Activated effector memory CD4-positive, alpha-beta T cell treated with anti-CD3 and anti-CD28 coated beads, Interleukin-2, amount 50 U/mL, for 16 hours (primary cell): ENCODE measurements at regions not wholly inside any gene's neighbourhood (a gene's known extent, or its start where the extent isn't known, plus 50 kb on each side); places are given as distances from the start of the nearest gene placed in this dataset.

Experiments
- DNase-seq: peaks from one replicate; pipeline ENCODE4 v3.0.0-alpha.2; 2020

DNA sequence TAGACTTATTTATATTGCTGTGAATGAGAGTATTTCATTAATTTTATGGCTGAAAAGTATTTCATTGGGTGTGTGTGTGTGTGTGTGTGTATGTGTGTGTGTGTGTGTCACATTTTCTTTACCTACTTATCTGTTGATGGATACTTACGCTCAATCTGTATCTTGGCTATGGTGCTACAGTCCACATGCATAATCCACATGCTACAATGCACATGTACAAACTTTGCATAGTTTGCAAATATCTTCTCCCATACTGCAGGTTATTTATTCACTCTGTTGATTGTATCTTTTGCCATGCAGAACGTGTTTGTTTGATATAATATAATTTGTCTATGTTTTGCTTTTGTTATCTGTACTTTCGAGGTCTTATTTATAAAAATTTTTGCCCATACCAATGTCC lies 167.8 kb downstream of the RAB28 start:
- DNase-seq, result no peak

DNA sequence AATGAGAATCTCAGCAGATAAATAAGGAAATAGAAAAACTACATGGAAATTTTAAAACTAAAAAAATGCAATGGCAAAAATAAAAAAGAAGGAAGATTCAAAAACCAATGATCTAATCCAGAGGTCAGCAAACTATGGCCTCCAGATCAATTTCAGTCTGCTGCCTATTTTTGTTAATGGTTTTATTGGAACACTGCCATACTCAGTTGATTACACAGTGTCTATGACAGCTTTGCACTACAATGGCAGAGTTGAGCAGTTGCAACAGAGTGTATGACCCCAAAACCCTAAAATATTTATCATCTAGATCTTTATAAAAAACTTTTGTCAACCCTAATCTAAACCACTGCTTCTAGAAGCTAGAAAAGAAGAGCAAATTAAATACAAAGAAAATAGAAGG lies 170.3 kb downstream of the RAB28 start:
- DNase-seq, result no peak

GRCh38 chr4:13312264-13312663 lies 171.9 kb downstream of the RAB28 start:
- no peak for DNase-seq

DNA sequence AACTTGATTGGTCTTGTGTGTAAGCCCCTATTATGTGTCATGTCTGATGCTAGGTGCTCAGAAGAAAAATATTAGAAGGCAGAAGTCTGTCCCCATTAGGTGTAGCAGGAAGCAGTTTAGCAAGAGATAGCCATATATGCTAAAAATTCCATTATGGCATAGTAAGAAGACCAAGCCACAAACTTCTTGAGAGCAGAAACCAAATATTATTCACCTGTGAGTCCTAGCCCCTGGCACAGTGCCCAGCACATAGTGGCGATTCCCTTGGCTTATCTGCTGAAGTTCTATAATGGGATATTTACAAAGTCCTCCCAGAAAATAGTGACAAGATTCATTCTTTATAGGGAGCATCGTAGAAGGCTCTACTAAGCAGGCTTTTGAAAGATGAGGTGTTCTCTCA lies 174.4 kb downstream of the RAB28 start:
- DNase-seq, result no peak

GRCh38 chr4:13306356-13306755 lies 177.8 kb downstream of the RAB28 start:
- no peak for DNase-seq

DNA sequence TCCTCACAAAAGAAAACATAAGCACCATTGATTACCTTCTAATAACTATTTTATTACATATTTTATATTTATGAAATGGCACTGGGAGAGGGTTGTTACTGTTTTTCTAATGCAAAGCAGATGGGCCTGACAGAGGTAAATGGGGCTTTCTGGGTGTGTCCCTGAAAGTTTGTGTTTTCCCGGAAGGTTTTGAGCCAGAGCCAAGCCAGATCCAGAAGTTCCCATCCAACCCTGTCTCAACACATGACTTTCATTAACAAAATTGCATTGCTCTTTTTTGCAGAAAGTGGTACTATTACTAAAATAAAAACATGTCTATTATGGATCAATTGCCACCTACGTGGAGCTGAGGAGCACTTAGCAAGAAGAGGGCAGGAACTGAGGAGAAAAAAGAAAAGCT lies 181.3 kb downstream of the RAB28 start:
- no peak for DNase-seq

DNA sequence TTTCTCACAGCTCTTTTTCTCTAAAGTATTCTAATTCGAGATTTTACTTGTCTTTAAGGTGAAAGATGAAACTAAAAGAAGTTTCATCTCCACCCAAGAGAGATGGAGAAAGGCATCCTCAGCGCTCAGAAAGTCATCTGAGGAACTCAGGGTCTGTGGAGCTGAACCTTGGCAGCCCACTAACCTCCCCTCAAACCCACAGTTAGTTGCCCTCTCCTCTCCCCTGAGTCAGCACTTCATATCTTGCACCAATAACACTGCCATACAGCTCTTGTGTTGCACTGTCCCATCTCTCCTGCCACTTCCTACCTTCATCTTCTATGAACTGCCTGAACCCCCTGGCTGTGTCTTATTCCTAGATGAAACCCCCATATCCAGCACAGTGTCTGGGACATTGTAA lies 184.8 kb downstream of the RAB28 start:
- no peak for DNase-seq

- DNase-seq, result no peak
Measured at GRCh38 chr4:13298655-13299054, 185.5 kb downstream of the RAB28 start.

DNA sequence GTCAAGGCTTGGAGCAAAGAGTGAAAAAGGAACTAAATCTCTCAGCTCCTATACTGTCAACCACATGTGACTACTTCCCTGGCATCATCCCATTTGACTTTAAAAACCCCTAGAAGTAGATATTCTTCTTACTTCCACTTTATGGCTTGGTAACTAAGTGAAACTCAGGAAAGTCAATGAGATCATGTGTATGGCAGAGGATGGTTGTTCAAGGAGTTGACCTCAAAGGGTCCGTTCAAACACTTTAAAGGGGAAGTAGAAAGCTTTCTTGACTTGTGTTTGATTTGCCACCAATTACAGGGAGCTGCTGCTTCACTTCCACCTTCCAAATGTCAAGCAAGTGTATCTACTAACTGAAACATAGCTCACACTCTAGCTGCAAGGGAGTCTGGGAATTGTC lies 187.2 kb downstream of the RAB28 start:
- DNase-seq, result no peak

GRCh38 chr4:13294961-13295605 lies 189.1 kb downstream of the RAB28 start:
- DNase-seq, result no peak

GRCh38 chr4:13292372-13292771 lies 191.8 kb downstream of the RAB28 start:
- no peak for DNase-seq

- no peak for DNase-seq
Measured at GRCh38 chr4:13289391-13289790, 194.7 kb downstream of the RAB28 start.

DNA sequence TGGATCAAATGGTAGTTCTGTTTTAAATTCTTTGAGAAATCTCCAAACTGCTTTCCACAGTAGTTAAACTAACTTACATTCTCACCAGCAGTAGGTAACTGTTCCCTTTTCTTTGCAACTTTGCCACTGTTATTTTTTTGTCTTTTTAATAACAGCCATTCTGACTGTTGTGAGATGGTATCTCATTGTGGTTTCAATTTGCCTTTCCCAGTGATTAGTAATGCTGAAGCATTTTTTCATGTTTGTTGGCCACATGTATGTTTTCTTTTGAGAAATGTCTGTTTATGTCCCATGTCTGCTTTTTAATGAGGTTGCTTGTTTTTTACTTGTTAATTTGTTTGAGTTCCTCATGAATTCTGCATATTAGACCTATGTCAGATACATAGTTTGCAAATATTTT lies 198.8 kb downstream of the RAB28 start:
- DNase-seq, result no peak

GRCh38 chr4:13284932-13285331 lies 199.2 kb downstream of the RAB28 start:
- no peak for DNase-seq

DNA sequence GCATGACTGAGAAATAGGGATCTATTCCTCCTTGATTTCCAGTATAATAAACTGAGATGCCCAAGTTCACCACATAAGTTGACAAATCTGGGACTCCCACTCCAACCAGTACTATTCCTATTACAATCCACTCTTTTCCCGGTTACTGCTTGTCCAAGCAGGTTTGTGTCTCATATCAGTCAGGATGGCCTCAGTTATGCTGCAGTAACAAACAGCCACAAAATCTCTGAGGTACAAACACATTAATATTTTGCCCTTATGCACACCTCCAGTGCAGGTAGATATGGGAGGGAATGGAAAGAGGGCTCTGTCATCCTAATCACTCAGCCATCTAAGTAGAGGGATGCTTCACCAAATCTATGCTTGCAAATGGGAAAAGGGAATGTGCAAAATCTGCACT lies 207.8 kb downstream of the RAB28 start:
- DNase-seq, result no peak

DNA sequence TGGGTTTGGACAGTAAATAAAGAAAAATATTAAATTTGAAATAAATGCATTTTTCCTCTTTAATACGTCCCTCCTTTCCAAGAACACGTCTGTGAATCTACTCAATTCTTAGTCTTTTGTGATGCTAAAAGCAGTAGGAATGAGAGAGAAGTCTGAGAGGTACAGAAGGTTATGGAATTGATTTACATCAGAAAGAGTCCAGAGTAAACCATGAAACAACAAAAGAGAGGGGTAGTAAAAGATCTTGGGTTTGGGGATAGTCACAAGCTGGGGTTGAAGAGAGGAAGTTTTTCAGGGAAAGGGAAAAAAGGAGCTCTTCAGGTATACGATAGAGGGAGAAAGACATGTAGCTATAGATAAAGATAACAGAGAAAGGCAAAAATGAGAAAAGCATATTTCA lies 215.4 kb downstream of the RAB28 start:
- no peak for DNase-seq

DNA sequence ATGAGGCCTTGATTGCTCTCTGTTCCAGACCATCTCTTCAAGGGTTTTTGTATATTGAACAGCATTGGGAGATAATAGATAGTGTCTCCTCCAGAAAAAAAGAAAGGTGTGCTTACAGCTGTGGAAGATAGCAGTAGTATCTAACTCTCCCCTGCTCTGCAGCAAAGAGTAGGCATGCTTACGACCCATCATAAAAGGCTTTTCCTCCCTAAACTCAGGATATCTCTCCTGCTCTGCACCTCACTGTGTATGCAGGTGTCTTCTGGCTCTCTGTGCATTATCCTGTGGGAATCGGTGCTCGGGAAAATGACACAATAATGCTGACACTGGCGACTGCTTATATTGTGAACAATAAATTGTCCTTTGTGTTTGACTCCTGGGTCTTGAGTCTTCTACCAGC lies 216.0 kb downstream of the RAB28 start:
- no peak for DNase-seq

GRCh38 chr4:13267091-13267490 lies 217.0 kb downstream of the RAB28 start:
- DNase-seq, result no peak

DNA sequence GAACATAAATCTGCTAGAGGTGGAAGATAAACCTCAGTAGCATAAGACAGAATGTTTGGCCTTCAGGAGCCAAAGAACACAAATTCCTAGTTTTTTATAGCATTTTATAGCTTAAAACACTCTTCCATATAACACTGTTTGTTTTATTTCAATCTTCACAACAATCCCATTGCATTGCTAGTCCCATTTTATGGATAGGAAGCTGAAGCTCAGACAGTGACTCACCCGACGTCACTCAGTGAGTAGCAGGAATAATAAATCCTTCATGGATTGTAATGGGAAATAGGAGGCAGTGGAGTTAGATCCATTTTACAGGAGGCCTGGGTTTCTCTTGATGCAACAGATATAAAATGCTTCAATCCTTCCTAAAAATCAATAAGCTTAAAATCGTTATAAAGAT lies 217.5 kb downstream of the RAB28 start:
- no peak for DNase-seq

DNA sequence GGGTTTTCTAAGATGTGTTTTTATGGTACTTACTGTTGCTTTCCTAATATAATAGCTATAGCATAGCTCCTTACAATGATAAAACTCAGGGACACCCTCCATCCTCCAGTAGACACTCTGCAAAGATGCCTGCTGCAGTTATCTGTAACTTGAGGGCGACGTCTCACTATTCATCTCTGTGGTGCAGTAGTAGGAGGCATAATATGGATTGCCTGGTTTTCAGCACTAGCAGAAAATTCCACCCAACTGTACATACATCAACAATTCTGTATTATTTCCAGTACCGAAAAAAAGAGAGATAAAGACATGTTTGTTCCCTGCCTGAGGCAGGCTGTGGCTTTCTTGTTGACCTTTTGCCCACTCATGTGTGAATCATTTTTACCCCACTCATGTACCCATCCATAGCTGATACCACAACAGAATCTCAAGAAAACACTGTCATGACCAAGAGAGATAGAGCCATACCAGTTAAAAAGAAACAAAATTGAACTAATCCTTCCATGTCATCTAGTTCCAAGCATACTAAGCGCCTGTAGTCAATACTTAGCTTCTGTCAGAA lies 220.1 kb downstream of the RAB28 start:
- no peak for DNase-seq

DNA sequence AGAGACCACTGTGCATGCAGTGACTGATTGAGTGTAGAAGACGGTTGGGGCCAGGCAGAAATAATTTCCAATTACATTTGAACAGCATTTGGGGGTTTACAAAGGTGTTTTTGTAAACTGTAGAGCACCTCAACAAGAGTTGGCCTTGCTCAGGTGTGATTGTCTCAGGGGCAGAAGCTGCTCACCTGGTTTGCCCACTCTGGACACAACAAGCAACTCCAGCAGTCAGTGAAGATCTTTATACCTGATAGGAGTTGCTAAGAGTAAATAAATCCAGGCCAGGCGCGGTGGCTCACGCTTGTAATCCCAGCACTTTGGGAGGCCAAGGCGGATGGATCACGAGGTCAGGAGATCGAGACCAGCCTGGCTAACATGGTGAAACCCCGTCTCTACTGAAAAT lies 221.3 kb downstream of the RAB28 start:
- no peak for DNase-seq

GRCh38 chr4:13261486-13262257 lies 222.5 kb downstream of the RAB28 start:
- no peak for DNase-seq

DNA sequence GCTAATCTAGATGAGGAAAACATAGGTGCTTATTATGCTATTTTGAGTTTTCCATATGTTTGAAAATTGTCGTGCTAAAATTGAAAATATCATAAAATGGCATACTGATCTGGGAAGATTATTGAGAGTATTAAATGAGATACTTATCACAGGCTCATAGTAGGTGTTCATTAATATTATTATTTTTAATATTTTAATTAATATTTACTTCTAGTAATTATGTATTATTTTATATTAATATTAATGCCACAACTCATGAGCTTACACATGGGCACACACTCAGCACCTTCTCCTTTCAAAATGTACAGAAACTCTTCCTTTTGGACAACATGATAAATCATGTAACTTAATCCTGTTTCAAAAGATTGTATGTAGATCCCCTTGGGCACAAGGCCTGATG lies 223.6 kb downstream of the RAB28 start:
- no peak for DNase-seq

GRCh38 chr4:13250263-13250662 lies 233.9 kb downstream of the RAB28 start:
- DNase-seq, result no peak
